ENCODE measurements at regions not wholly inside any gene's neighbourhood (a gene's known extent, or its start where the extent isn't known, plus 50 kb on each side); places are given as distances from the start of the nearest gene placed in this dataset.

- no peaks in the 10 kb centered on the region for H3K36me3 ChIP-seq (ENCODE audit: insufficient read depth, low read length)
- H3K9me3 ChIP-seq (ENCODE audit: low read depth, low read length), result no peaks in the 10 kb centered on the region
- H3K27ac ChIP-seq, result no peak overlapping the region
- TF ChIP-seq POLR2AphosphoS5 (IDR thresholded peaks at IDR 0.05; ENCODE audit: borderline replicate concordance, low read depth, low read length) (no peak), EZH2 (IDR thresholded peaks at IDR 0.05) (no peak), FOXP2 (optimal IDR thresholded peaks at IDR 0.05; ENCODE audit: control extremely low read depth, extremely low read length, insufficient read depth) (no peak)
- no peak overlapping the region for H3K4me3 ChIP-seq
- H3K9ac ChIP-seq (ENCODE audit: insufficient read length), result no peak overlapping the region
- no peak for DNase-seq (ENCODE audit: low read depth, low spot score)
These were observed 87.0 kb upstream of the SLC25A13 start for GRCh38 chr7:96408881-96409280.

GRCh38 chr7:96407427-96407826 is 85.5 kb upstream of the SLC25A13 start:
- Histone ChIP-seq H3K36me3 (ENCODE audit: insufficient read depth, low read length) (no peaks in the 10 kb centered on the region), H3K9ac (ENCODE audit: insufficient read length) (no peak overlapping the region), H3K4me3 (no peak overlapping the region), H3K9me3 (ENCODE audit: low read depth, low read length) (no peaks in the 10 kb centered on the region), H3K27ac (no peak overlapping the region)
- no peak for TF ChIP-seq EZH2 (IDR thresholded peaks at IDR 0.05)
- no peak for TF ChIP-seq FOXP2 (optimal IDR thresholded peaks at IDR 0.05; ENCODE audit: control extremely low read depth, extremely low read length, insufficient read depth)
- TF ChIP-seq POLR2AphosphoS5 (IDR thresholded peaks at IDR 0.05; ENCODE audit: borderline replicate concordance, low read depth, low read length), result no peak
- no peak for DNase-seq (ENCODE audit: low read depth, low spot score)

- no peak overlapping the region for H3K27ac ChIP-seq
- DNase-seq (ENCODE audit: low read depth, low spot score), result no peak
- H3K4me3 ChIP-seq, result no peak overlapping the region
- no peak overlapping the region for H3K9ac ChIP-seq (ENCODE audit: insufficient read length)
- TF ChIP-seq EZH2 (IDR thresholded peaks at IDR 0.05) (no peak), FOXP2 (optimal IDR thresholded peaks at IDR 0.05; ENCODE audit: control extremely low read depth, extremely low read length, insufficient read depth) (no peak), POLR2AphosphoS5 (IDR thresholded peaks at IDR 0.05; ENCODE audit: borderline replicate concordance, low read depth, low read length) (no peak)
- H3K9me3 ChIP-seq (ENCODE audit: low read depth, low read length), result no peaks in the 10 kb centered on the region
- H3K36me3 ChIP-seq (ENCODE audit: insufficient read depth, low read length), result no peaks in the 10 kb centered on the region
These were observed 81.0 kb upstream of the SLC25A13 start for GRCh38 chr7:96402913-96403312.

GRCh38 chr7:96401200-96401599 is 79.3 kb upstream of the SLC25A13 start:
- TF ChIP-seq EZH2 (IDR thresholded peaks at IDR 0.05) (no peak), FOXP2 (optimal IDR thresholded peaks at IDR 0.05; ENCODE audit: control extremely low read depth, extremely low read length, insufficient read depth) (no peak), POLR2AphosphoS5 (IDR thresholded peaks at IDR 0.05; ENCODE audit: borderline replicate concordance, low read depth, low read length) (no peak)

GRCh38 chr7:96400518-96400917 is 78.6 kb upstream of the SLC25A13 start:
- TF ChIP-seq POLR2AphosphoS5 (IDR thresholded peaks at IDR 0.05; ENCODE audit: borderline replicate concordance, low read depth, low read length) (no peak), EZH2 (IDR thresholded peaks at IDR 0.05) (no peak), FOXP2 (optimal IDR thresholded peaks at IDR 0.05; ENCODE audit: control extremely low read depth, extremely low read length, insufficient read depth) (no peak)
- H3K27ac ChIP-seq, result no peak overlapping the region
- no peak overlapping the region for H3K4me3 ChIP-seq
- H3K36me3 ChIP-seq (ENCODE audit: insufficient read depth, low read length), result no peaks in the 10 kb centered on the region
- no peak for DNase-seq (ENCODE audit: low read depth, low spot score)
- no peak overlapping the region for H3K9ac ChIP-seq (ENCODE audit: insufficient read length)
- H3K9me3 ChIP-seq (ENCODE audit: low read depth, low read length), result no peaks in the 10 kb centered on the region

More at GRCh38 chr7:96401200-96401599, 79.3 kb upstream of the SLC25A13 start:
- DNase-seq (ENCODE audit: low read depth, low spot score), result no peak
- Histone ChIP-seq H3K36me3 (ENCODE audit: insufficient read depth, low read length) (no peaks in the 10 kb centered on the region), H3K4me3 (no peak overlapping the region), H3K9ac (ENCODE audit: insufficient read length) (no peak overlapping the region), H3K27ac (no peak overlapping the region), H3K9me3 (ENCODE audit: low read depth, low read length) (no peaks in the 10 kb centered on the region)

GRCh38 chr7:96400001-96400400 is 78.1 kb upstream of the SLC25A13 start:
- Histone ChIP-seq H3K9ac (ENCODE audit: insufficient read length) (no peak overlapping the region), H3K9me3 (ENCODE audit: low read depth, low read length) (no peaks in the 10 kb centered on the region), H3K27ac (no peak overlapping the region), H3K4me3 (no peak overlapping the region), H3K36me3 (ENCODE audit: insufficient read depth, low read length) (no peaks in the 10 kb centered on the region)
- no peak for DNase-seq (ENCODE audit: low read depth, low spot score)
- TF ChIP-seq POLR2AphosphoS5 (IDR thresholded peaks at IDR 0.05; ENCODE audit: borderline replicate concordance, low read depth, low read length) (no peak), EZH2 (IDR thresholded peaks at IDR 0.05) (no peak), FOXP2 (optimal IDR thresholded peaks at IDR 0.05; ENCODE audit: control extremely low read depth, extremely low read length, insufficient read depth) (no peak)

GRCh38 chr7:96397936-96398598 is 76.2 kb upstream of the SLC25A13 start:
- no peak overlapping the region for H3K4me3 ChIP-seq
- H3K27ac ChIP-seq, result no peak overlapping the region
- DNase-seq (ENCODE audit: low read depth, low spot score), result no peak
- TF ChIP-seq EZH2 (IDR thresholded peaks at IDR 0.05), result no peak
- no peak for TF ChIP-seq POLR2AphosphoS5 (IDR thresholded peaks at IDR 0.05; ENCODE audit: borderline replicate concordance, low read depth, low read length)
- no peak for TF ChIP-seq FOXP2 (optimal IDR thresholded peaks at IDR 0.05; ENCODE audit: control extremely low read depth, extremely low read length, insufficient read depth)
- H3K36me3 ChIP-seq (ENCODE audit: insufficient read depth, low read length), result no peaks in the 10 kb centered on the region
- no peak overlapping the region for H3K9ac ChIP-seq (ENCODE audit: insufficient read length)
- H3K9me3 ChIP-seq (ENCODE audit: low read depth, low read length), result no peaks in the 10 kb centered on the region

- peak overlapping the region; percentile 20; the same call in 1 of the 2 replicates for H3K4me3 ChIP-seq
- no peak overlapping the region for H3K9ac ChIP-seq (ENCODE audit: insufficient read length)
These were observed 66.9 kb upstream of the SLC25A13 start for GRCh38 chr7:96388620-96389383.

More at GRCh38 chr7:96388620-96389383, 66.9 kb upstream of the SLC25A13 start:
- no peaks in the 10 kb centered on the region for H3K9me3 ChIP-seq (ENCODE audit: low read depth, low read length)
- TF ChIP-seq POLR2AphosphoS5 (IDR thresholded peaks at IDR 0.05; ENCODE audit: borderline replicate concordance, low read depth, low read length) (no peak), FOXP2 (optimal IDR thresholded peaks at IDR 0.05; ENCODE audit: control extremely low read depth, extremely low read length, insufficient read depth) (no peak), EZH2 (IDR thresholded peaks at IDR 0.05) (no peak)
- no peak overlapping the region for H3K27ac ChIP-seq
- H3K36me3 ChIP-seq (ENCODE audit: insufficient read depth, low read length), result no peaks in the 10 kb centered on the region
- no peak for DNase-seq (ENCODE audit: low read depth, low spot score)

Measured in SK-N-MC (cell line).